ENCODE measurements at regions not wholly inside any gene's neighbourhood (a gene's known extent, or its start where the extent isn't known, plus 50 kb on each side); places are given as distances from the start of the nearest gene placed in this dataset.

DNA sequence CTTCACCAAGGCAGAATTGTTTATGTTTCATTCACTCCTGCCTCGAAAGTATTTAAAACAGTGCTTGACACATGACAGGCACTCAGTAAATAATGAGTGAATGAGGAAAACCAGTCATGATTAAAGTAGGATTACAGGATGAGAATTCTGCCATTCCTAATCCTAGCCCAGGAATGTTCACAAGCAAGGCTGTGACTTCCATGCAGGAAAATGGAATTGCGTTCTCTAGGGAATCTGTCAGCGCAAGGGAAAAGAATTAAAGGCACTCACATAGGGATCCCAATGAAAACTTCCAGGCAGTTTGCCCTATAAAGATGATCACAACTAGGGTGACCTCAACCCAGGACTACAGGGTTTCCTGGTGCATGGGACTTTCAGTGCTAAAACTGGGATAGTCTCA lies 143.4 kb downstream of the CYSLTR2 start:
- TF ChIP-seq, protein P1, sequence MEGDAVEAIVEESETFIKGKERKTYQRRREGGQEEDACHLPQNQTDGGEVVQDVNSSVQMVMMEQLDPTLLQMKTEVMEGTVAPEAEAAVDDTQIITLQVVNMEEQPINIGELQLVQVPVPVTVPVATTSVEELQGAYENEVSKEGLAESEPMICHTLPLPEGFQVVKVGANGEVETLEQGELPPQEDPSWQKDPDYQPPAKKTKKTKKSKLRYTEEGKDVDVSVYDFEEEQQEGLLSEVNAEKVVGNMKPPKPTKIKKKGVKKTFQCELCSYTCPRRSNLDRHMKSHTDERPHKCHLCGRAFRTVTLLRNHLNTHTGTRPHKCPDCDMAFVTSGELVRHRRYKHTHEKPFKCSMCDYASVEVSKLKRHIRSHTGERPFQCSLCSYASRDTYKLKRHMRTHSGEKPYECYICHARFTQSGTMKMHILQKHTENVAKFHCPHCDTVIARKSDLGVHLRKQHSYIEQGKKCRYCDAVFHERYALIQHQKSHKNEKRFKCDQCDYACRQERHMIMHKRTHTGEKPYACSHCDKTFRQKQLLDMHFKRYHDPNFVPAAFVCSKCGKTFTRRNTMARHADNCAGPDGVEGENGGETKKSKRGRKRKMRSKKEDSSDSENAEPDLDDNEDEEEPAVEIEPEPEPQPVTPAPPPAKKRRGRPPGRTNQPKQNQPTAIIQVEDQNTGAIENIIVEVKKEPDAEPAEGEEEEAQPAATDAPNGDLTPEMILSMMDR (conservative IDR thresholded peaks at IDR 0.05), result no peak
- TF ChIP-seq ZFX (IDR thresholded peaks at IDR 0.05), result no peak
